NCI-H2081 (cell line): ENCODE measurements at regions not wholly inside any gene's neighbourhood (a gene's known extent, or its start where the extent isn't known, plus 50 kb on each side); places are given as distances from the start of the nearest gene placed in this dataset.

Experiments
- DNase-seq, 2 experiments: peaks; one replicate each; lab custom pipeline; 2025; lab: John Stamatoyannopoulos, UW

DNA sequence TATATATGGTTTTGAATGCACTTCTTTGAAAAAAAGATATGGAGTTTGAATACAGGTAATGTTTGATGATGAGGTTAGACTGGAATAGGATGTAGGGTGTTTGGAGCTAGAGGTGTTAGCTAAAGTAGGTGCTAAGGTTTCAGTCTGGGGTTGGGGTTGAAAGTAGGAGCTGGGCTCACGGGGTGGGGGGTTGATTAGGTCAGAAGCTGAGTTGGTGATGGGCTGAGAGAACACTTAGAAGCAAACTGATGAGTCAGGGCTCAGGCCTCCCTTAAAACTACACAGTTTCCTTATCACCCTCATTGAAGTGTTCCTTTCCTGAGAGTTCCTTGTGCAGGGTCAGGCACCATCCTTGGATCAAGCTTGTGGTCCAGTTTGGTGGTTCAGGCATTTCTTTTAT lies 308.8 kb upstream of the ADAMTS16 start:
- DNase-seq: no peak

DNA sequence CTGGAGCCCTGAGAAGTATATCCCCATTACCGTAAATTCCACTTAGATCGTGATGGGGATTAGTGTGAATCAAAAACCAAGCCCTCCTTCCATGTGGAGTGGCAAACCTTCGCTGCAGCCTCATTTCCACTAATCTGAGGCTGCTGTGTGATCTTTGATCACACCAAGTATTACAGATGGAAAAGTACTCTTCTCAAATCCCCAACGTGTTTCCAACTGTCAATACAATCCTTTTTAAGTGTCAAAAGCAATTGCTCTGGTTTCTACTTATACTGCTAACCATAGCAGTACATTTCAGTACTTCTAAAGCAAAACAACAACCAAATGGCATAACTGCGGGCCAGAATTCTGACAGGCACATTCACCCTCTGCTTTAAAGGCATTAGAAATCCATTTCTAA lies 307.7 kb upstream of the ADAMTS16 start:
- DNase-seq: no peak

DNA sequence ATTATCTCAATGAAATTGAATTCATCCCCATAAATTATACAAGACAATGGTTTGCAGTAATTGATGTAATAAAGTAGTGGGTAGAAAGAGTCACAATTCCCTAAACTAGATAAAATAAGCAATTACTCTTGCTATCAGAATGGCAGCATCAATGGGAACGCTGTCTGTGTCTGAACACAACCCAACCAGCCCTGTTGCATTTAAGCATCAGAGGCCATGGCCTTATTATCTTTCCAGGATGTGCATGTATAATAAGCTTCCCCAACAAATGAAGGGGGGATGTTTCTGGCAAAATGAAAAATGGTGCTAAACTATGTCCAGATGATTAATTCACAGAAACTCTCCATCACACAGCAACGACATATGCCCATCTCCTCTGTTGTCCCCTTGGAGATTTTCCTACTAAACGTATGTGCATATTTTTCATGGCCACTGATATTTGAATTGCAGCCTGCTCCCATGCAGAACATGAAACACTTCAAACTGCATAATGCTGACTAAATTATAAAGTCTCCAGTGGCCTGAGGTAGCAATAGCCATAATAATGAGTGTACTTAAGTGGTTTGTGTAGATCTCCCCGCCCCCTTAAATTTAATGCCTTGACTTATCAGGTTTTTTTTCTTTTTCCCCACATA lies 306.9 kb upstream of the ADAMTS16 start:
- DNase-seq: no peak

- no peak for DNase-seq
Observed at GRCh38 chr5:4837489-4838058, 302.6 kb upstream of the ADAMTS16 start.

DNA sequence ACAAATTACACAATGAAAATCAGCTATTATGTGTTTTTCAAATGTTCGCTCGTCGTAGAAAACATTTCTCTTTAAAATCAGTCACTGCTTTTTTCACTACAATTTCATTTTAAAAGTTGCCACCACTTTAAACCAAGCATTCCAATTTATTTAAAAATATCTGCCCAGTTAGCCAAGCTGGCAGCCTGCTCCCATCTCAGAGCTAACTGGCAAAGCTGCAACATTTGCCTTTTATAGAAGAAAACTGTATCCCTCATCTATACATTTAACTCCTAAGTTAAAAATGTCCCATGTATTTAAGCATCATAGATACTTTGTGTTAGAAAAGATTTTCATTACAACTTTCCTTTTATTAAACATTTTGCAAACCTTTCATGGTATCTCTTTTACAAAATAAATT lies 294.9 kb upstream of the ADAMTS16 start:
- DNase-seq: no peak

GRCh38 chr5:4847766-4848165 lies 292.4 kb upstream of the ADAMTS16 start:
- no peak for DNase-seq

DNA sequence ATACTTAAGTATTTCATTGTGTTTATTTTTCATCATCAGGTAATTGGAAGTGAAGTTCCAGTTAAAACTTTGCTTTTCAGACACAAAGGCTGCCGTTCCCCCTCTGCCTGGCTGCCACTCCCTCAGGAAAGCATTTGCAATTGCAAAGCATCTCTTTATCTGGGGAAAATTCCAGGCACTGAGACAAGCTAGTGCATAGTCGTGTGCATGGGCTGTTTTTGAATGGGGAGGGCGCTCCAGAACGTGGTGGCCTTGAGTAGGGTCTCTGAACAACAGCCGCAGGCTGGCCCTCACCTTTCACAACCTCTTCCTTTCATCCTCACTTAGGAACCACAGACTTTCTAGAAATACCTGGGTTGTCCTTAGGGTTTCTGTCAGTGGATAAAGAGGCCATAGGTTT lies 285.1 kb upstream of the ADAMTS16 start:
- no peak for DNase-seq

DNA sequence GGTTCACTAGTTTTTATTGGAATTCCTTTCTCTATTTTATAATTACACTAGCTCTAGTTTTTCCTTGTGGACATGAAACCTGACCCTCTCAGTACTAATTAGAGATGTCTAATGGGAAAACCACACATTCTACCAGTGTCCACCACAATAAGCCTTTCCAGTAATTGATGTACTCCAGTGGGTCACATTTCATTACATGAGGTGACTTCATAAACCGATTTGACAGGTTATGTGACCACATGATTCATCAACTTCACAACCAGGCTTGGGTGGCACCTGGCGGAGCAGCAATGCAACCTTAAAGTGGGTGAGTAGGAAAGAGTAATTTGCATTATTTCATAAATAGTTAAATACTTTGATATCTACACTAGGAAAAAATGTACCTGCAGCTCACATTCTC lies 284.2 kb upstream of the ADAMTS16 start:
- no peak for DNase-seq

DNA sequence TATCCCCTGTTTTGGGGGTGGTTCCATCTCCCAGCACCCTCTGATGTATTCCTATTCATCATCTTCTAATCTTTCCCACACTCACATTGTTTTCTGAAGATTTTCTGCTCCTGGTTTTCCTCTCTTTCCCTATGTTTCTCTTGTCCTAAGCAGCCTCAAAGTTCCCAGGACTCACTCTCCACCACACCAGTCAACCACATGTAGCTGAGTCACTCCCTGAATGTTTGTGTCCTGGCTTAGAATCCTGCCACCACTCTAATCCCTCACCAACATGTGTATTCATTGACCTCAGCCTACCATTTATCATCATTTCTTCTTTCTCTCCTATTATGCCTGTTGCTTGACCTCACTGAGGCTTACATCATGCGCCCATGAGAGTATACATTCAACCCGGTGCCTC lies 282.4 kb upstream of the ADAMTS16 start:
- no peak for DNase-seq

- DNase-seq: no peak
Observed at GRCh38 chr5:4859500-4860235, 280.5 kb upstream of the ADAMTS16 start.

DNA sequence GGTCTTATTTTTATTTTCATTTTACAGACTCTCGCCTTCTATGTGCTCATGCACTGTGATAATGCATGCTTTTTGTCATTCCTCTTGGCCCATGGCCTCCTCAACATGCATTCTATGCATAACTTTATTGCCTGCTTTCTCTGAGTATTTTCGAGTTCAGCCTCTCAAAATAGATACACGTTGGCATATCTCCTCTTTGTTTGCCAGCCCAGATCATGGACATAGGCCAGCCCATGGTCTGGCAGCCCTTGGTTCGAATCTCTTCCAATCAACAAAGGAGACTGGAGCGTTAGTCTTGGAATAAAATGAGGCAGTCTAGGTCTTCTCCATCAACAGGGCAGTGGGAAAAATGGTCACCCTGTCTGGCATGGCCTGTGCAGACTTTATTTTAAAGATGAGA lies 279.5 kb upstream of the ADAMTS16 start:
- no peak for DNase-seq

DNA sequence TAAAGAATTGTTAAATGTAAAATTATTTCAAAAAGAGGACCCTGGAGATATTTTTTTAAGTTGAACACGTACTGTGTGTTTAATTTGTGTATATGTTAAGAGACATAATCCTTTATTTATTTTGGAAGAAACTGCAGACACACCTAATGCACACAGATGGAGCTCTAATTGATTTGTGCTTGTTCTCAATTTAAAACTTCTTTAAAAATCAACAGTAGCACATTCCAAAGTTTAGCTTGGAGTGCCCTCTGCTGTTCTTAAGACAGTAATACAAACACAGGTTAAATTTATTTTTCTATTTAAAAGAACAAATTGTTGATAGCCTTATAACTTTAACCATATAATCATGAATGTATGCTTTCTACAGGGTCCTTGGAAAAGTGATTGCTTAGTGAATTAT lies 277.6 kb upstream of the ADAMTS16 start:
- peak; percentile 28 to 47 for DNase-seq

DNA sequence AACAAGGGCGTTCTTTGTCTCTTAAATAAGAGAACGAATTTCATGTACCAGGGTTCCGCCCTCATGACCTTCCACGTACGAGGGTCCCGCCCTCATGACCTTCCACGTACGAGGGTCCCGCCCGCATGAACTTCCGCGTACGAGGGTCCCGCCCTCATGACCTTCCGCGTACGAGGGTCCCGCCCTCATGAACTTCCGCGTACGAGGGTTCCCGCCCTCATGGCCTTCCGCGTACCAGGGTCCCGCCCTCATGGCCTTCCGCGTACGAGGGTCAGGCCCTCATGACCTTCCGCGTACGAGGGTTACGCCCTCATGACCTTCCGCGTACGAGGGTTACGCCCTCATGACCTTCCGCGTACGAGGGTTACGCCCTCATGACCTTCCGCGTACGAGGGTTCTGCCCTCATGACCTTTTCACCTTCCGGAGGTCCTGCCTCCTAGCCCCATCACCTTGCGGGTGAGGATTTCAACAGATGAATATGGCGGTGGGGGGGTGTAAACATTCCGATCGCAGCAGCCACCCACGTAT lies 273.9 kb upstream of the ADAMTS16 start:
- DNase-seq: no peak

DNA sequence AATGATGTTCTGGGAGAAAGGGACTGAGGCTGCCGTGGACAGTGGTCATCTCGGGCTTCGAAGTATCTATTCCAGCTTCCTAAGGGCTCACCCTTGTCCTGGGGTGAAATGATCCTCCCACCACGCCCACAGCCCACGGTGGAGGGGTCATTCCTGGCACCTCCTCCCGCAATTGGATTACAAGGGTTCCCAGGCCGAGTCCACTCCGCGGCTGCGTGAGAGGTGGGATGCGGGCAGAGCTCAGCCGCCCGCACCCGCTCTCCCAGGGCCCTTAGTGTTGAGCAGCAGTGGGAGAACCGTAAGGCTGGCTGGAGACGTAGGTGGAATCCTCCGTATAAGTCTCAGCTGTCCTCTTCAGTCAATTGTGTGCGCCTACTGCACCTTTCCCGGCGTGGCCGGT lies 273.3 kb upstream of the ADAMTS16 start:
- no peak for DNase-seq

DNA sequence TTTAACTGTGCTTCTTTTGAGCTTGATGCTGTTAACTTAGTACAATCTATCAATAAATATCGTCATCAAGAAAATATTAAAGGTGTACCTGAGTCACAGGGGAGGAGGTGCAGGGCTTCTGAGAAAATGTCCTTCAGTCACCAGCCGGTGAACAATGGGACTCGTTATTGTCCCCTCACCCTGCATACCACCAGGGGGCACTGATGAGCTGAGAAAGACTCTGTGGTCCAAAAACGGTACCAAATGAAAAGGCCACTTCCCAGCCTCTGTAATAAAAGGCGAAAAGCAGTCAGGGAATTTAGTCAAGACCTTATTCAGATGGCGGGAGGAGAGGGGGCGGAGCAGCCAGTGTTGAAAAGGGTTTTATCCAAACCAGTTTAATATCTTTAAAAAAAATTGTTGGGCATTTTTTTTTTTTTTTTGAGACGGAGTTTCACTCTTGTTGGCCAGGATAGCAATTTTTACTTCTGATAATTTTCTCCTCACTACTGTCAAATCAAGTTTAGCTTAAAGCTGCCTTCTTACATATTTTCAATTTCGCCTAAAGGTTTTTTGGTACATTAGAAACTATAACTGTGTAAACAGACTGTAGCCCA lies 271.9 kb upstream of the ADAMTS16 start:
- peak; percentile 38 to 62 for DNase-seq

DNA sequence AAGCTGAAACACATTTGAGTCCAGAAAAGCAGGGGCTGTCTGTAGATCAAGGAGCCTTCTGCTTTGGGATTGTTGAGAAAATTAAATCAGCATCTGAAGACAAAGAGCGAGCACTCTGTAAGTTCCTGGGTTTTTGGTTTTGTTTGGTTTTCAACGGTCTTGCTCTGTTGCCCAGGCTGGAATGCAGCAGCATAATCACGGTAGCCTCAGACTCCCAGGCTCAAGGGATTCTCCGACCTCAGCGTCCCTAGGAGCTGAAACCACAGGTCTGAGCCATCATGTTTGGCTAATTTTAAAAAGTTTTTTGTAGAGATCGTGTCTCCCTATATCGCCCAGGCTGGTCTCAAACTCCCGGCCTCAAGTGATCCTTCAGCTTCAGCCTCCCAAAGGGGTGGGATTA lies 266.5 kb upstream of the ADAMTS16 start:
- no peak for DNase-seq

GRCh38 chr5:4874097-4874496 lies 266.0 kb upstream of the ADAMTS16 start:
- no peak for DNase-seq

DNA sequence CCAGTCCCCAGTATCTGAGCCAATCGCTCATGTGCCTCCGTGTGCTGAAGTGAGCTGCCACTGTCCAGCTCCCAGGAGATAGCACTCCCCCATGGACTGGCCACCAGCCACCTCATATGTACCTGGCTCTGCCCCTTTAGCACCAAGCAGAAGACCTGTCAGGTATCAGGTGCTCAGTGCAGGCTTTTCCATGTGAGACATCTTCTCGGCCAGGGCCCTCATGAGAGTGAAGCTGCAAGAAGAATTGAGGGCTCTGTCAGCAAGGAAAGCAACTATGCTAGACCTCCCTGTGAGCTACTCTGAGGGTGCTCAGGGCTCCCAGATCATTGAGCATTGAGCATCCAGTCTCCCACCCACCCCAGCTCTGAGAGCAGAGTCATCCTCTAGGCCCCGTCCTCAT lies 264.2 kb upstream of the ADAMTS16 start:
- DNase-seq: no peak

DNA sequence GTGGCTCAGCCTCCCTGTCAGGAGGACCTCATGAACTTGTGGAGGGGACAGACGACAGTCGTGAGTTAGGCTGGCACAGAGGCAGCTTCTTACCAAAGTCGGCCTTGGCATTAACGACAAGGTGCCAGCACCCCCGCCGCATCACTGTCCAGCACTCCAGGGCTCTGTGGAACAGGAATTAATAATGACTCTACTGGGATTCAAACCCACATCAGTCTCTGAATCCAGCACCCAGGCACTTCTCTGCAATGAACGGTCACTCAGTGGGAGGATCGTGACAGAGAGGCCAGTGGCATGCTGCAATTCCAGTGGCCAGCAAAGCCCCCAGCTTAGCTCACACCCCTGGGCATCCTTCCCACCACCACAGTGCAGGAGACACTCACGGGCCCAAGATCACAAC lies 263.3 kb upstream of the ADAMTS16 start:
- no peak for DNase-seq

DNA sequence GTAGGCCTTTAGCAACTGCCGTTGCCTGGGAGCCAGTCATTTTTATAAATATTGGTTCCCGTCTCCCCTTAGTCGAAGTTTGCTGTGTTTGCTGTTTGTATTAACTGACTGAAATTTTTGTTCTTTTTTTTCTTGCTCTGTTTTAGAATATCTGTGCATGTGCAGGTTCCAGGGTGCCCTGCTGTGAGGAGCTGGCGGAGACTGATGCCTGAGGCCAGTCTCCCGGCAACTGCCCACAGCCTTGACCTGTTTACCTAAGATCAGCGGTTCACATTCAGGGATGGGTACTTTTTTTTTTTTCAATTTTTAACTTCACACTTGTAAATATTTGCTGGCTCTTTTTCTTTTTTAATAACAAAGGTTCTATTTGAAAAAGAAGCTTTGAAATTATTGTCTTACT lies 262.6 kb upstream of the ADAMTS16 start:
- no peak for DNase-seq

- no peak for DNase-seq
Observed at GRCh38 chr5:4879075-4879474, 261.1 kb upstream of the ADAMTS16 start.

GRCh38 chr5:4879693-4880303 lies 260.3 kb upstream of the ADAMTS16 start:
- peak; percentile 70 to 71 for DNase-seq
